PFSK-1 (cell line): ENCODE measurements at regions not wholly inside any gene's neighbourhood (a gene's known extent, or its start where the extent isn't known, plus 50 kb on each side); places are given as distances from the start of the nearest gene placed in this dataset.

Source experiments
- POLR2AphosphoS5 ChIP-seq: IDR thresholded peaks from 2 replicates; pipeline ENCODE4 v1.6.1; 2012; ENCODE audit warnings: low read depth, mild to moderate bottlenecking, control low read depth, low read length, moderate library complexity
- TAF1 ChIP-seq: IDR thresholded peaks from 2 replicates; pipeline ENCODE4 v1.6.1; 2012; ENCODE audit warnings: low read length, control low read depth, borderline replicate concordance; ENCODE audit not compliant: insufficient read depth
- TF ChIP-seq, protein P1 (sequence below), 2 experiments: IDR thresholded peaks; 2 replicates each; pipeline versions ENCODE4 v1.6.1 to v1.8.0; 2011 to 2012; ENCODE audit warnings: low read depth in 2 of 2, low read length in 2 of 2, control low read depth in 1 of 2, inconsistent platforms in 1 of 2, mild to moderate bottlenecking in 1 of 2, moderate library complexity in 1 of 2; ENCODE audit not compliant: insufficient read depth in 1 of 2

DNA sequence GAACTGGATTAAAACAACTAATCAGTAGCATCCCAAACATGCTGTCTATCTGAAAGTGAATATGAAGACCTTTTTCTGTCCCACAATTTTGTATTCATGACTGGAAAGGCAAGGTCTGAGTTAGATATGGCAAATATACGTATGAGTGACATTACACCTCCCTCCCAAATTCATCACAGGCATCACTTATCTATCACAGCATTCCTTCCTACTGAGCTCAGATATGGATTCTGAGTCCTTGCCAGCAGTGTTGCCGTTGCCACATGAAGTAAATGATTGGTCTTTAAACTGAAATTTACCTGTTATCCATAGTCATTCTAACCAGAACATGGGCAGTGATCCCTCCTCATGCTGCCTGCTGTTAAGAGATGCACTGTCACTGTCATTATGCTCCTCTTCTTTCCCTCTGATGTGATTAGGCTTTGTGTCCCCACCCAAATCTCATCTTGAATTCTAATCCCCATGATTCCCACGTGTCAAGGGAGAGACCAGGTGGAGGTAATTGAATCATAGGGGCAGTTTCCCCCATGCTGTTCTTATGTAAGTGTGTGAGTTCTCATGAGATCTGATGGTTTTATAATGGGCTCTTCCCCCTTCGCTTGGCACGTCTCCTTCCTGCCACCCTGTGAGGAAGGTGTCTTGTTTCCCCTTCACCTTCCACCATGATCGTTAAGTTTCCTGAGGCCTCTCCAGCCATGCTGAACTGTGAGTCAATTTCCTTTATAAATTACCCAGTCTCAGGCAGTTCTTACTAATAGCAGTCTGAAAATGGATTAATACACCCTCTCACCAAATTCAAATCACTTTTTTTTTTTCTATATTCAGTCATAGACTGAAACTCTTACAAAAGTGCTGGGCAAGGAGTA, 288.4 kb downstream of the NUAK1 start:
- no peak for TF ChIP-seq POLR2AphosphoS5
- TF ChIP-seq TAF1: no peak
- TF ChIP-seq, protein P1, sequence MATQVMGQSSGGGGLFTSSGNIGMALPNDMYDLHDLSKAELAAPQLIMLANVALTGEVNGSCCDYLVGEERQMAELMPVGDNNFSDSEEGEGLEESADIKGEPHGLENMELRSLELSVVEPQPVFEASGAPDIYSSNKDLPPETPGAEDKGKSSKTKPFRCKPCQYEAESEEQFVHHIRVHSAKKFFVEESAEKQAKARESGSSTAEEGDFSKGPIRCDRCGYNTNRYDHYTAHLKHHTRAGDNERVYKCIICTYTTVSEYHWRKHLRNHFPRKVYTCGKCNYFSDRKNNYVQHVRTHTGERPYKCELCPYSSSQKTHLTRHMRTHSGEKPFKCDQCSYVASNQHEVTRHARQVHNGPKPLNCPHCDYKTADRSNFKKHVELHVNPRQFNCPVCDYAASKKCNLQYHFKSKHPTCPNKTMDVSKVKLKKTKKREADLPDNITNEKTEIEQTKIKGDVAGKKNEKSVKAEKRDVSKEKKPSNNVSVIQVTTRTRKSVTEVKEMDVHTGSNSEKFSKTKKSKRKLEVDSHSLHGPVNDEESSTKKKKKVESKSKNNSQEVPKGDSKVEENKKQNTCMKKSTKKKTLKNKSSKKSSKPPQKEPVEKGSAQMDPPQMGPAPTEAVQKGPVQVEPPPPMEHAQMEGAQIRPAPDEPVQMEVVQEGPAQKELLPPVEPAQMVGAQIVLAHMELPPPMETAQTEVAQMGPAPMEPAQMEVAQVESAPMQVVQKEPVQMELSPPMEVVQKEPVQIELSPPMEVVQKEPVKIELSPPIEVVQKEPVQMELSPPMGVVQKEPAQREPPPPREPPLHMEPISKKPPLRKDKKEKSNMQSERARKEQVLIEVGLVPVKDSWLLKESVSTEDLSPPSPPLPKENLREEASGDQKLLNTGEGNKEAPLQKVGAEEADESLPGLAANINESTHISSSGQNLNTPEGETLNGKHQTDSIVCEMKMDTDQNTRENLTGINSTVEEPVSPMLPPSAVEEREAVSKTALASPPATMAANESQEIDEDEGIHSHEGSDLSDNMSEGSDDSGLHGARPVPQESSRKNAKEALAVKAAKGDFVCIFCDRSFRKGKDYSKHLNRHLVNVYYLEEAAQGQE (IDR thresholded peaks at IDR 0.05; ENCODE audit: insufficient read depth in 1 of 2, low read depth in 2 of 2, low read length in 2 of 2): no peak
